ENCODE measurements at regions not wholly inside any gene's neighbourhood (a gene's known extent, or its start where the extent isn't known, plus 50 kb on each side); places are given as distances from the start of the nearest gene placed in this dataset.

DNA sequence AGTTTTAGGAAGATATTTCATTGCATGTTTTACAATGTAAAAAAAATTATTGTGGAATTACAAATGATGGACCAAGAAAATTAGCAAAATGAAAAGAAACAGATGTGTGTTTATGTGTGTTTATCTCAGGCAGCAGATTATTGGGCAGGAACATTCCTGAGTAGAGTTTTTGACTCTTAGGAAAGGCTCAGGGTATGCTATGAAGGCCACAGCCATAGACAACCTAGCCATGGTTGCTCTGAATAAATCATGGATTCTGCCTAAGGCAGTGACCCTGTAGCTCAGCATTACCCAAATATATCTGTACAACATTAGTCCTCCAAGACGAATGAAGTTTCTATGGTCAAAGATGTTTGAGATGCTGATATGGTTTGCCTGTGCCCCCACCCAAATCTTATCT lies 298.3 kb downstream of the PTEN start:
- H2AFZ ChIP-seq (ENCODE audit: insufficient read depth, low read depth, low read length, poor library complexity, severe bottlenecking): no peak overlapping the region
- Mint-ChIP-seq H3K4me1 (peaks cover 7% of the 10 kb centered on the region), H3K27ac (no peak overlapping the region), H3K4me3 (no peak overlapping the region), H3K27me3 (no peaks in the 10 kb centered on the region), H3K9me3 (ENCODE audit: insufficient read depth) (no peaks in the 10 kb centered on the region)
- no peaks in the 10 kb centered on the region for H4K20me1 ChIP-seq (ENCODE audit: control insufficient read depth, insufficient read depth, low read length, poor library complexity, severe bottlenecking)
- H3K4me2 ChIP-seq (replicated peaks; ENCODE audit: low read depth, low read length, poor library complexity, severe bottlenecking): no peak overlapping the region
- TF ChIP-seq EZH2 (IDR thresholded peaks at IDR 0.05; ENCODE audit: borderline replicate concordance, insufficient read depth, low read depth, low read length, poor library complexity, severe bottlenecking): no peak
- TF ChIP-seq, protein P1, sequence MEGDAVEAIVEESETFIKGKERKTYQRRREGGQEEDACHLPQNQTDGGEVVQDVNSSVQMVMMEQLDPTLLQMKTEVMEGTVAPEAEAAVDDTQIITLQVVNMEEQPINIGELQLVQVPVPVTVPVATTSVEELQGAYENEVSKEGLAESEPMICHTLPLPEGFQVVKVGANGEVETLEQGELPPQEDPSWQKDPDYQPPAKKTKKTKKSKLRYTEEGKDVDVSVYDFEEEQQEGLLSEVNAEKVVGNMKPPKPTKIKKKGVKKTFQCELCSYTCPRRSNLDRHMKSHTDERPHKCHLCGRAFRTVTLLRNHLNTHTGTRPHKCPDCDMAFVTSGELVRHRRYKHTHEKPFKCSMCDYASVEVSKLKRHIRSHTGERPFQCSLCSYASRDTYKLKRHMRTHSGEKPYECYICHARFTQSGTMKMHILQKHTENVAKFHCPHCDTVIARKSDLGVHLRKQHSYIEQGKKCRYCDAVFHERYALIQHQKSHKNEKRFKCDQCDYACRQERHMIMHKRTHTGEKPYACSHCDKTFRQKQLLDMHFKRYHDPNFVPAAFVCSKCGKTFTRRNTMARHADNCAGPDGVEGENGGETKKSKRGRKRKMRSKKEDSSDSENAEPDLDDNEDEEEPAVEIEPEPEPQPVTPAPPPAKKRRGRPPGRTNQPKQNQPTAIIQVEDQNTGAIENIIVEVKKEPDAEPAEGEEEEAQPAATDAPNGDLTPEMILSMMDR (IDR thresholded peaks at IDR 0.05): no peak
- no CpG with 5 or more reads among the region's 1 CpG for WGBS (ENCODE audit: insufficient coverage)
- H3K36me3 ChIP-seq (replicated peaks in 1 of 2; ENCODE audit: control extremely low read depth in 1 of 2, control insufficient read depth in 1 of 2, extremely low read depth in 1 of 2, insufficient read depth in 2 of 2, low read length in 1 of 2): no peaks in the 10 kb centered on the region
- no peak overlapping the region for H3K9ac ChIP-seq (ENCODE audit: low read length)
- no peaks in the 10 kb centered on the region for H3K27me3 ChIP-seq (replicated peaks in 1 of 4; ENCODE audit: control extremely low read depth in 1 of 4, control insufficient read depth in 3 of 4, insufficient read depth in 4 of 4, low read length in 3 of 4)
- no peak overlapping the region for H3K4me3 ChIP-seq (ENCODE audit: control extremely low read depth in 1 of 5, extremely low read depth in 1 of 5, insufficient read depth in 1 of 5, low read depth in 2 of 5, low read length in 4 of 5)
- no peaks in the 10 kb centered on the region for H3K9me3 ChIP-seq (ENCODE audit: control extremely low read depth in 1 of 3, control insufficient read depth in 2 of 3, insufficient read depth in 1 of 3, low read length in 2 of 3)
- POLR2A ChIA-PET: no interaction called here
- no peaks in the 10 kb centered on the region for H3K79me2 ChIP-seq (ENCODE audit: control insufficient read depth, insufficient read depth, low read length)
- CTCF ChIA-PET: no interaction called here
- no peak for ATAC-seq (ENCODE audit: low read depth)
- intact Hi-C loops (cut with micrococcal nuclease): no loop called here
- H3K27ac ChIP-seq (ENCODE audit: low read length in 2 of 2): no peak overlapping the region
- no peak for DNase-seq
- H3K4me1 ChIP-seq (ENCODE audit: control insufficient read depth in 2 of 2, insufficient read depth in 2 of 2, low read length in 2 of 2): peaks cover 0 to 6% of the 10 kb centered on the region in 2 donors

DNA sequence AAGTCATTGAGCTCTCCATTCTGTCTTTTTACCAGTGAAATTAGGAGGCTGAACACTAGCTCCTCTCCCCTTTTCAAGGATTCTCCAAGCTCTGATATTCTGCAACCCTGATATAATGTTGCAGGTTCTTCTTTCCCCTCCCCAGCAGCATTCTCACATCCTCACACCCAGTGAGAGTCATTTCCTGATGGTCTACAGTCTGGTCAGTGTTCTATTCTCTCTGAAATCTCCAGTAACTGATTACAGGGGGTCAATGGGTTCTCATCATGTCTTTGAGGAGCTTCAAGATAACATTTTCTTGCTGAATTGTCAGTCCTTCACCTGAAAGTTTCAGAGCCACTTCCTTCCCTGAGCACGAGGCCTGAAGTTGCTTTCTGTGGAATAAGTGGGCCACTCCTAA lies 299.4 kb downstream of the PTEN start:
- no peaks in the 10 kb centered on the region for H3K9me3 ChIP-seq (ENCODE audit: control extremely low read depth in 1 of 3, control insufficient read depth in 2 of 3, insufficient read depth in 1 of 3, low read length in 2 of 3)
- Mint-ChIP-seq H3K4me3 (no peak overlapping the region), H3K27ac (no peak overlapping the region), H3K9me3 (ENCODE audit: insufficient read depth) (no peaks in the 10 kb centered on the region), H3K27me3 (no peaks in the 10 kb centered on the region), H3K4me1 (peaks cover 9% of the 10 kb centered on the region)
- POLR2A ChIA-PET: no interaction called here
- no peaks in the 10 kb centered on the region for H4K20me1 ChIP-seq (ENCODE audit: control insufficient read depth, insufficient read depth, low read length, poor library complexity, severe bottlenecking)
- H3K27ac ChIP-seq (ENCODE audit: low read length in 2 of 2): no peak overlapping the region
- ATAC-seq (ENCODE audit: low read depth) (no peak), DNase-seq (no peak)
- intact Hi-C loops (cut with micrococcal nuclease): no loop called here
- TF ChIP-seq, protein P1 (IDR thresholded peaks at IDR 0.05): no peak
- TF ChIP-seq EZH2 (IDR thresholded peaks at IDR 0.05; ENCODE audit: borderline replicate concordance, insufficient read depth, low read depth, low read length, poor library complexity, severe bottlenecking): no peak
- no peaks in the 10 kb centered on the region for H3K79me2 ChIP-seq (ENCODE audit: control insufficient read depth, insufficient read depth, low read length)
- H3K4me2 ChIP-seq (replicated peaks; ENCODE audit: low read depth, low read length, poor library complexity, severe bottlenecking): no peak overlapping the region
- H3K9ac ChIP-seq (ENCODE audit: low read length): no peak overlapping the region
- H3K4me1 ChIP-seq (ENCODE audit: control insufficient read depth in 2 of 2, insufficient read depth in 2 of 2, low read length in 2 of 2): peaks cover 0 to 6% of the 10 kb centered on the region in 2 donors
- H3K36me3 ChIP-seq (replicated peaks in 1 of 2; ENCODE audit: control extremely low read depth in 1 of 2, control insufficient read depth in 1 of 2, extremely low read depth in 1 of 2, insufficient read depth in 2 of 2, low read length in 1 of 2): no peaks in the 10 kb centered on the region
- H2AFZ ChIP-seq (ENCODE audit: insufficient read depth, low read depth, low read length, poor library complexity, severe bottlenecking): peak overlapping the region; percentile 27
- 17% methylated on average over 1 of the region's 1 CpG for WGBS (ENCODE audit: insufficient coverage)
- H3K27me3 ChIP-seq (replicated peaks in 1 of 4; ENCODE audit: control extremely low read depth in 1 of 4, control insufficient read depth in 3 of 4, insufficient read depth in 4 of 4, low read length in 3 of 4): no peaks in the 10 kb centered on the region
- H3K4me3 ChIP-seq (ENCODE audit: control extremely low read depth in 1 of 5, extremely low read depth in 1 of 5, insufficient read depth in 1 of 5, low read depth in 2 of 5, low read length in 4 of 5): no peak overlapping the region
- CTCF ChIA-PET: no interaction called here

Data from B cell (primary cell).